ENCODE measurements at regions not wholly inside any gene's neighbourhood (a gene's known extent, or its start where the extent isn't known, plus 50 kb on each side); places are given as distances from the start of the nearest gene placed in this dataset.

DNA sequence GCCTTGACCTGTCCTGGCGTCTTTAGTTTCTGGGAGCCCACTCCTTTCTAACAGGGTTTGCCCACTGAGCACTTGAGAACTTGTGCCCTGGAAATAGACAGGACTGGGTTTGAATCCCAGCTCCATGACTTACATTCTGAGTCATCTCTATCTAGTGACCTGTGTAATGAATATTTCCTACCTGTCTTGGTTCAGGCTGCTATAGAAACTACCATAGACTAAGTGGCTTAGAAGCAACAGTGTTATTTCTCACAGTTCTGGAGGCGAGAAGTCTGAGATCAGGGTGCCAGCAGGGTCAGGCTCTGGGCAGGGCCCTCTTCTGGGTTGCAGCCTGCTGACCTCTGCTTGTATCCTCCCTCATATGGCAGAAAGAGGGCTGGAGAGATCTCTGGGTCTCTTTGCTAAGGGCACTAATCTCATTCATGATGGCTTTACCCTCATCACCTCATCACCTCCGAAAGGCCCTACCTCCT is 110.7 kb upstream of the DHX40 start:
- TF ChIP-seq EZH2phosphoT487 (IDR thresholded peaks at IDR 0.05; ENCODE audit: unreplicated experiment) = no peak
- no peak for TF ChIP-seq POLR2AphosphoS5 (IDR thresholded peaks at IDR 0.05; ENCODE audit: low read depth)
- TF ChIP-seq, protein P1, sequence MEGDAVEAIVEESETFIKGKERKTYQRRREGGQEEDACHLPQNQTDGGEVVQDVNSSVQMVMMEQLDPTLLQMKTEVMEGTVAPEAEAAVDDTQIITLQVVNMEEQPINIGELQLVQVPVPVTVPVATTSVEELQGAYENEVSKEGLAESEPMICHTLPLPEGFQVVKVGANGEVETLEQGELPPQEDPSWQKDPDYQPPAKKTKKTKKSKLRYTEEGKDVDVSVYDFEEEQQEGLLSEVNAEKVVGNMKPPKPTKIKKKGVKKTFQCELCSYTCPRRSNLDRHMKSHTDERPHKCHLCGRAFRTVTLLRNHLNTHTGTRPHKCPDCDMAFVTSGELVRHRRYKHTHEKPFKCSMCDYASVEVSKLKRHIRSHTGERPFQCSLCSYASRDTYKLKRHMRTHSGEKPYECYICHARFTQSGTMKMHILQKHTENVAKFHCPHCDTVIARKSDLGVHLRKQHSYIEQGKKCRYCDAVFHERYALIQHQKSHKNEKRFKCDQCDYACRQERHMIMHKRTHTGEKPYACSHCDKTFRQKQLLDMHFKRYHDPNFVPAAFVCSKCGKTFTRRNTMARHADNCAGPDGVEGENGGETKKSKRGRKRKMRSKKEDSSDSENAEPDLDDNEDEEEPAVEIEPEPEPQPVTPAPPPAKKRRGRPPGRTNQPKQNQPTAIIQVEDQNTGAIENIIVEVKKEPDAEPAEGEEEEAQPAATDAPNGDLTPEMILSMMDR (conservative IDR thresholded peaks at IDR 0.05; ENCODE audit: low read depth in 2 of 2) = no peak
